ENCODE measurements at regions not wholly inside any gene's neighbourhood (a gene's known extent, or its start where the extent isn't known, plus 50 kb on each side); places are given as distances from the start of the nearest gene placed in this dataset.
"Not testable (repeated sequence)": the region's sequence is repeated elsewhere in the genome, so short reads cannot be mapped to it uniquely, and the experiment has no call there.

DNA sequence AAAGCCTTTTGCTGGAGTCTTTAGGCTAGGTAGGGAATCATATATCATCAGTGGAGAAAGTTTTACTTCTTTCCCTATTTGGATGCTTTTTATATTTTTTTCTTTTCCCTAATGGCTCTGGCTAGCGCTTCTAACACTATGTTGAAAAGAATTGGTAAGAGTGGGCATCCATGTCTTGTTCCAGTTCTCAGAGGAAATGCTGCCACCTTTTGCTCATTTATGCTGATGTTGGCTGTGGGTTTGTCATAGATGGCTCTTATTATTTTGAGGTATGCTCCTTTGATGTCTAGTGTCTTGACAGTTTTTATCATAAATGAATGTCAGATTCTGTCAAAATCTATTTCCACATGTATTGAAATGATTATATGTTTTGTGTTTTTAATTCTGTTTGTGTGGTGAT is 1544.1 kb downstream of the REEP3 start:
- intact Hi-C loops (cut with micrococcal nuclease; ENCODE audit: unreplicated experiment): loop anchor here (10.0 kb wide), 1 partner anchor 330 kb away; no protein-coding TSS in a partner anchor
- TF ChIP-seq, protein P1, sequence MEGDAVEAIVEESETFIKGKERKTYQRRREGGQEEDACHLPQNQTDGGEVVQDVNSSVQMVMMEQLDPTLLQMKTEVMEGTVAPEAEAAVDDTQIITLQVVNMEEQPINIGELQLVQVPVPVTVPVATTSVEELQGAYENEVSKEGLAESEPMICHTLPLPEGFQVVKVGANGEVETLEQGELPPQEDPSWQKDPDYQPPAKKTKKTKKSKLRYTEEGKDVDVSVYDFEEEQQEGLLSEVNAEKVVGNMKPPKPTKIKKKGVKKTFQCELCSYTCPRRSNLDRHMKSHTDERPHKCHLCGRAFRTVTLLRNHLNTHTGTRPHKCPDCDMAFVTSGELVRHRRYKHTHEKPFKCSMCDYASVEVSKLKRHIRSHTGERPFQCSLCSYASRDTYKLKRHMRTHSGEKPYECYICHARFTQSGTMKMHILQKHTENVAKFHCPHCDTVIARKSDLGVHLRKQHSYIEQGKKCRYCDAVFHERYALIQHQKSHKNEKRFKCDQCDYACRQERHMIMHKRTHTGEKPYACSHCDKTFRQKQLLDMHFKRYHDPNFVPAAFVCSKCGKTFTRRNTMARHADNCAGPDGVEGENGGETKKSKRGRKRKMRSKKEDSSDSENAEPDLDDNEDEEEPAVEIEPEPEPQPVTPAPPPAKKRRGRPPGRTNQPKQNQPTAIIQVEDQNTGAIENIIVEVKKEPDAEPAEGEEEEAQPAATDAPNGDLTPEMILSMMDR (IDR thresholded peaks at IDR 0.05; ENCODE audit: unreplicated experiment): no peak
- CTCF ChIA-PET: no interaction called here
- Mint-ChIP-seq H3K27ac (ENCODE audit: unreplicated experiment) (no peak overlapping the region), H3K27me3 (ENCODE audit: unreplicated experiment) (no peaks in the 10 kb centered on the region), H3K4me3 (ENCODE audit: low read depth, unreplicated experiment) (no peak overlapping the region), H3K4me1 (ENCODE audit: low read depth, unreplicated experiment) (no peaks in the 10 kb centered on the region), H3K36me3 (ENCODE audit: insufficient read depth, unreplicated experiment) (no peaks in the 10 kb centered on the region), H3K9me3 (ENCODE audit: low read depth, unreplicated experiment) (no peaks in the 10 kb centered on the region)
- no TSS peak for BruUV-seq (replicated peaks)
- no peak for DNase-seq

DNA sequence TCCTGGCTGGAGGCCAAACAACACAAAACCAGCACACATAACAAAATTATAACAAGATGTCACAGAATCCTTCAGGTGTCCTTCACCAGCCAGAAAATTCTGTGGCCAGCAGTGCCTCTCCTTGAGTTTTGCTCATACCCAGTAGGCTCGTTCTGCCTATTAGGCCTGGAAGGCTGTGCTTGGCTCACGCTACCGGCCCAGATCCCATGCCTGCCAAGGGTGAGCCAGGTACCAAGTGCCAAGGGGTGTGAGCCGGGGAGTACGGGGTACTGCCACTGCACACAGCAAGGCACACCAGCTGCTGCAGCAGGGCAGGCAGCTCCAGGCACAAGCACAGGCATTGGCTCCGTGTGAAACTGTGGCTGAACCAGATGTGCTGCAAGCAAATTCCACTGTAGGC is 1562.0 kb downstream of the REEP3 start:
- no TSS peak for BruUV-seq (replicated peaks)
- CTCF ChIA-PET: no interaction called here
- no peak overlapping the region for H3K27ac Mint-ChIP-seq (ENCODE audit: unreplicated experiment)
- no peaks in the 10 kb centered on the region for H3K36me3 Mint-ChIP-seq (ENCODE audit: insufficient read depth, unreplicated experiment)
- DNase-seq: no peak
- H3K9me3 Mint-ChIP-seq (ENCODE audit: low read depth, unreplicated experiment): peaks cover 7% of the 10 kb centered on the region
- H3K4me1 Mint-ChIP-seq (ENCODE audit: low read depth, unreplicated experiment): no peaks in the 10 kb centered on the region
- H3K4me3 Mint-ChIP-seq (ENCODE audit: low read depth, unreplicated experiment): no peak overlapping the region
- intact Hi-C loops (cut with micrococcal nuclease; ENCODE audit: unreplicated experiment): no loop called here
- TF ChIP-seq, protein P1 (IDR thresholded peaks at IDR 0.05; ENCODE audit: unreplicated experiment): no peak
- H3K27me3 Mint-ChIP-seq (ENCODE audit: unreplicated experiment): no peaks in the 10 kb centered on the region

DNA sequence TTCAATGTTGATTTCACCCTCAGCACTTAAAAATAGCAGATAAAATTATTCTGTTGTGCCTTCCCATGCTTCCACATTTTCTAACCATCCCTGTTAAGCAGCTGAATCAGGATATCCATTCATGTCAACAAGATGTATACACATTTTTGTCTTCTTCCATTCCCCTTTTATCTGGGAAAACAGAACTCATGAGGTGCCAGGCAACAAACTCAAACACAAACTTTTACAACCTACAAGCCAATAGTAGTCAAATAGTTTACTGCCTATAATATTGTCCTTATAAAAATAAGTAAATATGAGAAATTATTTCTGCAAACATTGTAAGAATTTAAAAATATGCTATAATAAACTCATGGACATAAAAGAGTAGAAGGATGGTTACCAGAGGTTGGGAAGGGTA is 1569.8 kb downstream of the REEP3 start:
- DNase-seq: no peak
- Mint-ChIP-seq H3K36me3 (ENCODE audit: insufficient read depth, unreplicated experiment) (no peaks in the 10 kb centered on the region), H3K4me3 (ENCODE audit: low read depth, unreplicated experiment) (no peak overlapping the region), H3K9me3 (ENCODE audit: low read depth, unreplicated experiment) (no peaks in the 10 kb centered on the region), H3K4me1 (ENCODE audit: low read depth, unreplicated experiment) (no peaks in the 10 kb centered on the region), H3K27ac (ENCODE audit: unreplicated experiment) (no peak overlapping the region), H3K27me3 (ENCODE audit: unreplicated experiment) (no peaks in the 10 kb centered on the region)
- CTCF ChIA-PET: no interaction called here
- BruUV-seq (replicated peaks): no TSS peak
- intact Hi-C loops (cut with micrococcal nuclease; ENCODE audit: unreplicated experiment): no loop called here
- TF ChIP-seq, protein P1 (IDR thresholded peaks at IDR 0.05; ENCODE audit: unreplicated experiment): no peak

DNA sequence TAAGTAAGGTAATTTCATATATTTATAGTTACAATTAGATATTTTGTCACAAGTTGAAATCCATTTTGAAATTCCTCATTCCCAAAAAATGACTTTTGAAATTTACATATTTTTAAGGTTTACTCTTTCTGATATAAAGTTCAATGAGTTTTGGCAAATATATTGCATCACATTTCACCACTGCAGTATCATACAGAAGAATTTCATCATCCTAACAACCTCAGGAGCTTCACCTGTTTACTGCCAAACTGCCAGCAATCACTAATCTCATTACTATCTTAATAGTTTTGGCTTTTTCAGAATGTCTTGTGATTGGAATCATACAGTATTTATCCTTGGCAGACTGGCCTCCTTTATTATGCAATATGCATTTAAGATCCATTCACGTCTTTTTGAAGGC is 1578.9 kb downstream of the REEP3 start:
- Mint-ChIP-seq H3K4me1 (ENCODE audit: low read depth, unreplicated experiment) (no peaks in the 10 kb centered on the region), H3K27ac (ENCODE audit: unreplicated experiment) (no peak overlapping the region), H3K36me3 (ENCODE audit: insufficient read depth, unreplicated experiment) (no peaks in the 10 kb centered on the region), H3K4me3 (ENCODE audit: low read depth, unreplicated experiment) (no peak overlapping the region), H3K27me3 (ENCODE audit: unreplicated experiment) (no peaks in the 10 kb centered on the region), H3K9me3 (ENCODE audit: low read depth, unreplicated experiment) (no peaks in the 10 kb centered on the region)
- DNase-seq: no peak
- CTCF ChIA-PET: no interaction called here
- intact Hi-C loops (cut with micrococcal nuclease; ENCODE audit: unreplicated experiment): no loop called here
- no TSS peak for BruUV-seq (replicated peaks)
- TF ChIP-seq, protein P1 (IDR thresholded peaks at IDR 0.05; ENCODE audit: unreplicated experiment): no peak

DNA sequence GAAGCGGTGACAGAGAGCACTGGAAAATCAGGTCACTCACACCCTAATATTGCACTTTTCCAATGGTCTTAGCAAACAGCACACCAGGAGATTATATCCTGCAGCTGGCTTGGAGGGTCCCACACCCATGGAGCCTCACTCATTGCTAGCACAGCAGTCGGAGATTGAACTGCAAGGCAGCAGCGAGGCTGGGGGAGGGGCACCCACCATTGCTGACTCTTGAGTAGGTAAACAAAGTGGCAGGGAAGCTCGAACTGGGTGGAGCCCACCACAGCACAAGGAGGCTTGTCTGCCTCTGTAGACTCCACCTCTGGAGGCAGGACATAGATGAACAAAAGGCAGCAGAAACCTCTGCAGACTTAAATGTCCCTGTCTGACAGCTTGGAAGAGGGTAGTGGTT is 1579.7 kb downstream of the REEP3 start:
- H3K27me3 Mint-ChIP-seq (ENCODE audit: unreplicated experiment); H3K4me1 Mint-ChIP-seq (ENCODE audit: low read depth, unreplicated experiment); BruUV-seq (replicated peaks); H3K36me3 Mint-ChIP-seq (ENCODE audit: insufficient read depth, unreplicated experiment); CTCF ChIA-PET; DNase-seq; H3K9me3 Mint-ChIP-seq (ENCODE audit: low read depth, unreplicated experiment); H3K4me3 Mint-ChIP-seq (ENCODE audit: low read depth, unreplicated experiment); intact Hi-C loops (cut with micrococcal nuclease; ENCODE audit: unreplicated experiment); H3K27ac Mint-ChIP-seq (ENCODE audit: unreplicated experiment): not testable (repeated sequence)
